Head of caudate nucleus (tissue), 42 donors: ENCODE measurements at regions not wholly inside any gene's neighbourhood (a gene's known extent, or its start where the extent isn't known, plus 50 kb on each side); places are given as distances from the start of the nearest gene placed in this dataset.

Experiments used
- DNase-seq, 42 donors: peaks; one replicate each; pipeline versions ENCODE4 v3.0.0 to v3.0.0-alpha.2; 2020 to 2021; ENCODE audit warnings: mixed read lengths in 7 of 42
- intact Hi-C: fragments of 100-400 bp; cut with DNase I; formaldehyde crosslinking; loops from one replicate; pipeline ENCODE4 v1.15.0; 2022

DNA sequence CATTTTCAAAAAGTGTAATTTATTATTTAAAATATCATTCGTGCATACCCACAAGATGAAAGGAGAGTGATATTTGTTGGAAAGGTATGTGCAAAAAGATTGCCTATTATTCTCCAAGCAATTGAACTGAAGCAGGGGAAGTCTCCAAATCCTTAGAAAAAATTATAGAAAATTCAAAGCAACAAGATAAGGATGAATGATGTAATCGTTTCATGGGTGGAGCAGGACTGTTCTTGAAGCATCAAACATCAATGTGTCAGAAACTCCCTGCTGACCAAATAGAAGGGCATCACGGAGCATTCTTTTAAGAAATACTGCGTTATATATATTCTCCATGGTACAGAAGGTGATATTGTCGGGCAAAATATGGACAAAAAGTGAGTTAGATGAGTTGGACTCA is 87.9 kb upstream of the SPAG17 start:
- intact Hi-C loops, result no loop called here
- no peak for DNase-seq

DNA sequence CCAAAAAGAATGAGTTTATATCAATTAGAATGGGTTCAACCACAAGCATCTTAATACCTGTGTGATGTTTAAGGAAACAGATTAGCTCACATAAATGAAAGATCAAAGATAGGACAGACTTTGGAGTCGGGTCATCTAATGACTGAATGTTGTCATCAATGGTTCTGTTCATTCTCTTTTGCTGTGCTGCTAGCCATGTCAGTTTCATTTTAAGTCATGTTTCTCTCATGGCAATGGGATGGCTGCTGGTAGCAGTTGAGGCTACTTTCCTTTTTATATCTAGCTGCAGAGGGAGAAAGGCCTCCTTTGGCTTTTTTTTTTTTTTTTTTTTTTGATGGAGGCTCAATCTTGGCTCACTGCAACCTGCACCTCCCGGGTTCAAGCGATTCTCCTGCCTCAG is 86.9 kb upstream of the SPAG17 start:
- intact Hi-C loops, result no loop called here
- DNase-seq, result no peak

DNA sequence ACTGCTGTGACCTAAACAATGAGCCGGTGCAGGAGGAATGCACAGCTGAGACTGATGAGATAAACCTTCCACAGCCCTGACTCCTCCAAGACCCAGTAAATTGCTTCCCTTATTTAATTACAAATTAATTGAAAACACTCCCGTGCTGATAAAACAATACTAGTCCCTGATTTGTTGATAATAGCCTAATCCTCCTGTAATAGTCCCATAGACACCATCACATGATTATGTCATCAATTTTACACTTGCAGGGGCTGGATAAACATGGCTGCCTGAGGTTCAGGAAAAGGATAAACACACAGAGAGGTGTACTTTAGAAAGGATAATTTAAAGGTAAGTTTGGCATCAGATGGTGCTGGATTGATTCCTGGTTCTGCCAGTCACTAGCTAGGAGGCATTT is 84.6 kb upstream of the SPAG17 start:
- intact Hi-C loops, result no loop called here

DNA sequence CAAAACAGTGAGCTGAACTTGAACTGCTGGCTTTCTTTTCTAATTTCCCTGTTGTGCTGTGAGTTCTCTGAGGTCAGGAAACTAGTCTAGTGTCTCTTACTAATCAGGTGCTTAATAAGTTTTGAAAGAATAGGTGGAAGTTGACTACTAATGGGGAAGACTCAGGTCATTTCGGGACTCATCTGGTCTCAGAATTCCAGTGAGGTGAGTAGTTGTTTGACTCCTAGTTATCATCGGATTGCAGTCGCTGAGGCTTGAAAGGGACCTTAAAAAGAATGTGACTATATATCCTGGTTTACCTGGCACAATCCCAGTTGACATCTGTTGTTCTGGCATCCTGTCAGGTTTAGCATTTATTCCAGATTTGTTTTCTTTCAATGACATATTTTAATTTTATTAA is 81.4 kb upstream of the SPAG17 start:
- intact Hi-C loops, result no loop called here
- DNase-seq, result no peak

More for the DNA sequence above, 84.6 kb upstream of the SPAG17 start:
- DNase-seq, result no peak

DNA sequence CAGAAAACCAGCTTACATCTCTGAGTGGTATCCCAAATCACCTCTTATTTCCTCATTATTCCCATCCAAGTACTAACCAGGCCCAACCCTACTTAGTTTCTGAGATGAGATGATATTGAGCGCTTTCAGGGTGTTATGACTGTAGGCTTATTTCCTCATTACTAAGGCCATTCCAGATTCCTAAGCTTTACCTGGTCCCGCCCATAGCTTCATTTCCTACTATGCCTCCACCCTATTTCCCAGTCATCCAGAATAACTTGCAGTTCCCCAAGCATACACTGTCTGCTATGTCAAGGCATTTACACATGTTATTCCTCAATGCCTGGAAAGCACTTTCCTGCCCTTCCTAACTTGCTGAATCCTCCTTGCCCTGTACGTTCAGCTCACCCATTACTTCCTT is 79.3 kb upstream of the SPAG17 start:
- no peak for DNase-seq
- intact Hi-C loops, result no loop called here

DNA sequence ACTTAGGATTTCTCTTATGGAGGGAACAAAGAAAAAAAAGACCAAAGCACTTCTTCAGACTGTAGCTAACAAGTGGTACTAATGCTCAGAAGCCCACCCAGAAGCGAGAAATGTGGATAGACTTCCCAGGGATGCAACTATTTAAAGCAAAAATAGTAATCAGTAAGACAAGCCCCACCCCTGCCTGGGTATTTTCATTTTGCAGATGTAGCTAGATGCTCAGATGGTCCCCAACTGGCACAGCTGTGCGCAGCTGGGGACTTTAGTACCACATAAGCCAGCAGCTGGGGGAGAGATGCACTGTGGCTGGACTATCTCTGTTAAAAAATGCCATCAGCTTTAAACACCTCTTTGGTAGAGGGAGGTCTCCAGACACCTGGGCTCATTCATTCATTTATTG is 77.8 kb upstream of the SPAG17 start:
- no peak for DNase-seq
- intact Hi-C loops, result no loop called here

DNA sequence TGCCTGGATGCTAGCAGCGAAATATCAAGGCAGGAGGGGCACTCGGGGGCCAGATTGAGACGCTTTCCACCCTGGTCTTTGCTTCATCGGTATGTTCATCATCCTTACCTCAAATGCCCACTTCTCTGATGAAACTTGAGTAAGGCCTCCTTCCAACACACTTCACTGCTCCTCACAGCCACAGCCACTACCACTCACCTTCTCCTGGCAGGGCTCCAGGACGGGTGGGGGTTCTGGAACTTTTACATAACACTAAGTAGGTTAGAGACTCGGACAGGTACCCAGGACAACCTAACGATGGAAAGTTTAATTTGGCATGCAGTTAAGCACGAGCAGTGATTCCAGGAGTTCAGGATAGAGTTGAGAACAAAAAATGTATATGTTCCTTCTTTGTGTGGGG is 73.9 kb upstream of the SPAG17 start:
- no peak for DNase-seq
- intact Hi-C loops, result no loop called here

DNA sequence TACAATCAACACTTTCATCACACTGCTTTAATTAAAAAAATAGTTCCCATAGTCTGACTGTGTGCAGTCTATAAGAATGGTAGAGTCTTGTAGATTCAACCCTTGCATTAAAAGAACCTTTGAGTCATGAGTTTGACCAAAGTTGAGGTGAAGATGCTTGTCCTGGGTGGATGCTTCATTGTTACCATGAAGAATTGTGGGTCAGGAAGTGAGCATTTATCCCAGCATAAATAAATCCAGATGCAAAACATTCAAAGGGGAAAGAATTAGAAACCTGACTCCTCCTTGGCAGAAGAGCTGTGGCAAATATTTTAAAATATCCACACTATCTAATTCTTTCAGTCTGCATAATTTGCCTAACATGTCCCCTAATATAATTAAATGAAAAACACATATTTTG is 72.9 kb upstream of the SPAG17 start:
- intact Hi-C loops, result no loop called here
- DNase-seq, result no peak

DNA sequence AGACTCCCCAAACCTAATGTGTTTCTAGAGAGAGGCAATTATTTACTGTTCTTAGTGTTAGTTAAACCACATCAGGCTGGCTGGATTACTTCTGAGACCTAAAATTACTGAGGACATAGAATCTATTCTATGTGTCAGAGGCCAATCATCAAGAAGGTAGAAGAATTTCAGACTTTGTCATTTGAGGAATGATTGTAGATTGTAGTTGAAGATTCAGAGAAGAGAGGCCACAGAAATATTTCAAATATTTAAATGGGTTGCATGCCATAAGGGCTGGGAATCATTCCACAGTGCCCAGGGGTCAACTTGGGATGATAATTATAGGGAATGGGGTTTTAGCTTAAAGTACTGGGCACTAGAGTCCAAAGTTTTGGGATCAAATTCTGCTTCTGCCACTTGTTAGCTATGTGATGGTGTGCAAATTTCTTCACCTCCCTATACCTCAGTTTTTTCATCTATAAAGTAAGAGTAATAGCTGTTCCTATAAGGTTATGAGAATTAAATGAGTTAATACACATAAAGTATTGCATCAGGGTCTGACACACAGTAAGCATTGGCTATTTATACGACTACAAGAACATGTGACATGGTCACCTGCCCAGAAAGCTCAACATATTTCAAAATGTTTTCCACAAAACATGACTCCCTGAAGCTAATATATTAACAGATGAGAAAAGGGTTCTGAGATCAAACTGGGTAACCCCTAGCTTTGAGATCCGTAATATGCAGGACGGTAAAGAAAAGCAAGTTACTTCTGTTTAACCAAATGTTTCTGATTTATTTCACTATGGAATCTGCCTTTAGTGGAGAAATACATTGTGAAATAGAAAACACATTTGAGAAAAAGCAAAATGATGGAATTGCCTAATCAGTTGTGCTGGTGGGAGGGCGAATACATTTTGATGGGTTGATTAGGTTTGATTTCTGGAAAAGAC is 69.7 kb upstream of the SPAG17 start:
- no peak for DNase-seq
- intact Hi-C loops, result no loop called here

DNA sequence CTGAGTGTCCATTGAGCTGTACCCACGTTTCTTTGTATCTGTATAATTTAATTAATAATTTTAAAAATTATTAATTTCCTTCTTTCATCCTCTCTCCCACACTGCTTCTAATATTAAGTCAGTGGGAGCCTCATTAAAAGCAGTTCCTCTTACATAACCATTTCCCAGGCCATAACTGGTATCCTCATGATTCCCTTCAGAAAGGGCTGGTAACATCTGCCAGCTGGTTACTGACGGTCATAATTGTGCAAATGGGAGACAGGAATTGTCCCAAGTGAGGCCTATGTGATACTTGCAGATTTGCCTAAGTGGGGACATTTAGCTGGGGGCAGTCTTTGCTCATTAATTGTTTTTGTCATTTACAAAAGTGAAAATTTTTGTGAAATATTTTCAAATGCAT is 69.0 kb upstream of the SPAG17 start:
- DNase-seq, result no peak
- intact Hi-C loops, result no loop called here

DNA sequence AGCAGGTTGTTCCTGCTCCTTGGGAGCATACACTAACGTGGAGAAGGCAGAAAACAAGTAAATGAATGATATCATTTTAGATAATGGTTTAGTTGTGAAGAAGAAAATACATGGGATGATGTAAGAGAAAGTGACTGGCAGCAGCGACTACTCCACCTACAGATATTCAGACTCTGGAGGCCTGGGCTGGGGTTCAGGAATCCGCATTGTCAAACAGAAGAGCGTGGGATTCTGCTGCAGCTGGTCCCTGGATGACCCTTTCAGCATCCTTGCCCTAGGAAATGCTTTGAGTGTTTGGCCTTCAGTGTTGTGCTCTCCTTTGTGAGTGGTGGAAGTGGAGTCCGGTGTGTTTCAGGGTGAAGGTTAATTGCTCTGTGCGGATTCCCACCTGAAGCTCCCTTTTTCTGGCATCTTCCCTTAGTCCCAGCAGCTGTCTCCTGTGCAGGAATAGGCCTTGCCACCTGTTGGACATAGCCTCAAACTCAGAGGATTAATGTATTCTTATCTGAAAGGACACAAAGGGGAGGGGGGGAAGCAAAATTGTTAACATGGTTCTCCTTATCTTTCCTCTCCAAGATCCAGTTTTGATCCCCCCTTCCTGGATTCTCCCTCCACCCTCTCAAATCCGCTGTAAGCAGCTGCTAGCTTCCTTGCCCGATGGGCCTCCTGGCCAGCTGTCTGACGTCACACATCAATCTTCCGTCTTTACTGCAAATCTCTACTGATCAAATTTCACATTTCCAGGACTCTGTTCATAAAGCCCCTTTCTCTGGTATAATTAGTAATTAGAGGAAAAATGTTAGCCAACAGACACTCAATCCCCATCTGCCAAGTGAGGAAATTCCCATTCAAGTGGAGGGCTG is 68.3 kb upstream of the SPAG17 start:
- DNase-seq, result peak in 2 of 42 donors; percentile 6 to 9
- intact Hi-C loops, result no loop called here

DNA sequence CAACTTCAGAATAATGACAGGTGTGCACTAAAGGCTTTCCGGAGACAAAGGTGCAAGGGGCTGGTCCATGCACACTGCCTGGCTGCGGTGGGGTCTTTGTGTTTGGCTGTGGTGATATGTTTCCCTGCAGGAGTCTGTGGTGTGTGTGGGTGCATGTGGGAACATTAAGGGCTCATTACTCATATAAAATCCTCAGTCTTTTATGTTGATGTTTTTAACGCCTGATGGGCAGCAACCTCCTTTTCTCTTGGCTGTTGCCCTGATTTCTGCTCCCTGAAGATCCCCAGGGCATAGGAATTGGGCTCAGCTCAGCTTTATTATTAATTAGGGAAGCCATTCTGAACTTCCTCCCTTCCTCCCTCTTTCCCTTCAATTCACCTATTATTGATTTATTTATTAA is 67.6 kb upstream of the SPAG17 start:
- intact Hi-C loops, result no loop called here
- DNase-seq, result no peak

DNA sequence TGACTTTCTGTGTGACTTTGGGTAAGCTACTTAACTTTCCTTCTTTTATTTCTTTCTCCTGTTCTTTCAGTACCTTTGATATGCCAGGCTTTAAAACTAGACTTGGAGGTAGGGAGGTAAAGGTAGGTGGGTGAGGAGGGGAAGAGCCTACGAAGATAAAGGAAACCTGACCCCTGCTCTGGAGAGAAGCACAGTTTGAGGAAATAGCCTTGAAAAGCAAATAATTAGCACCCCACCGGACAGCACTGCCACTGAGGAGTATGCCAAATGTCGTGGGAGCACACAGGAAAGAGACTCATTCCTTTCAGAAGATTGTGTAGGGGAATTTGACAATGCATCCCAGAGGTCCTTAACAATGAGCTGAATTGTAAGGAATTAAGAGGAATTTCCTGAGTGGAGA is 65.2 kb upstream of the SPAG17 start:
- intact Hi-C loops, result no loop called here
- DNase-seq, result no peak

DNA sequence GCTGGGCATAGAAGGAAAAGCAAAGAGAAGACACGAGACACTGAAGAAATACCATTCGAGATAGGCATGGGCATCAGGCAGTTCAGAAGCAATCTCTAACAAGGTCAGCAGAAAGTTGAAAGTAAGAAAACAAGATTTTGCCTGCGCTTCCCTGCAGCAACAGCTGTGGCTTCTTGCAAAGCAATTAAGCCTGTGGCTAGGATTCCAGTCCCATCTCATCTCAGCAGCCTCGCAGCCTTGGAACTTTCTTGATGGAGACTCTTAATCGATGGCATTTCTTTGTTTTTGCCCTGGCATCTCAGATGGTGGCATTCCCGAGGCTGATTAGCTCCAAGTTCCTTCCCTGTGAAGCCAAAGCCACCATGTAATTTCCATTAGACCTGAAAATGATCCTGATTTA is 64.6 kb upstream of the SPAG17 start:
- DNase-seq, result no peak
- intact Hi-C loops, result no loop called here

DNA sequence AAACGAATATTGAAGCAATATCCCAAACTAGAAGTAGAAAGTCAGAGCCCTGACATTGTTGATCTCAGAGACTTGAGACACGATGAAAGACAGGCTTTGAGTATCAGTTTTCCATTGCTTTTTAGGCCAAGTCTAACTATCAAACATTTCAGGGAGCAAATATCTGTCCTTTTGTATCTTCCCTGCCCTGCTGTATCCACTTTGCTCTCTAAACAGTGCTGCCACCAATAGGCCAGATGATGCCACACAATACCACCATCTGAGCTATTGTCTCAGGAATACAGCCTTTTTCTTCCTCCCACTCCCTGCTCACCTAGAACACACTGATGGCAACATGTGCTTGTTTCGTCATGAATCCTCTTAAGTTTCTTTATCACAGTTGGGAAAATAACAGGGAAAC is 62.6 kb upstream of the SPAG17 start:
- intact Hi-C loops, result no loop called here
- peak in 3 of 42 donors; percentile 24 to 52 (median 27) for DNase-seq

DNA sequence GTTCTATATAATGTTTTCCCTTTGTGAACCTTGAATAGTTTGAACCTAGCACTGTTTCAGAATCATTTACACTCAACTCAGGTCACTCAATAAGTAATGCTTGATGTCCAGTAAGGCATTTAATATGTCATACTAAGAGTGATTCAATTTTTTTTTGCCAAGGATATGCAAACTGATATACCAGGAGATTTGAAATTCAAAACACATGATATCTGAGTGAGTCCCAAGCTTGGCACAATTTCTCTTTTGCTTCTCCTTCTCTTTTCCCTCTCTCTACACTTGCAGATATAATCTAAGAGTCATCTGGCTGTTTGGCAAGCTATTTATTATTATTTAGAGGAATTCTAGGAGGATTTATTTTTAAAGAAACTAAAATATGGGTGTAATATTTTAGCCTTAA is 61.6 kb upstream of the SPAG17 start:
- intact Hi-C loops, result no loop called here

DNA sequence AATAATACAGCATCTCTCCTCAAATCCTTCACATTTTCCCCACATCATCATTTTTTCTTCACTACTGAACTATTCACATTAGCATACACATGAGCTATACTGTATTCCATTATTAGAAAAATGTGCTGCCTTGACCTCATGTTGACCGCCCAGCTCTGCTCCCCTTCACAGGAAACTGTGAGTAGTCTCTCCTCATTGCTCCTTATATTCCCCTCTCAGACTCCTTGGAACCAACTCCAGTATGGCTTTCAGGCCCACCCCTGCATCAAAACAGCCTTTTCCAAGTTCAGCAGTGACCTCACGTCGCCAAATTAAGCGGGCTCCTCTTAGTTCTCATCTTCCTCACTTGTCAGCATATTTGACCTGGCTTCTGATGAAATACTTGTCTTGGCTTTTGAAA is 59.2 kb upstream of the SPAG17 start:
- intact Hi-C loops, result no loop called here

More for the DNA sequence above, 61.6 kb upstream of the SPAG17 start:
- no peak for DNase-seq

DNA sequence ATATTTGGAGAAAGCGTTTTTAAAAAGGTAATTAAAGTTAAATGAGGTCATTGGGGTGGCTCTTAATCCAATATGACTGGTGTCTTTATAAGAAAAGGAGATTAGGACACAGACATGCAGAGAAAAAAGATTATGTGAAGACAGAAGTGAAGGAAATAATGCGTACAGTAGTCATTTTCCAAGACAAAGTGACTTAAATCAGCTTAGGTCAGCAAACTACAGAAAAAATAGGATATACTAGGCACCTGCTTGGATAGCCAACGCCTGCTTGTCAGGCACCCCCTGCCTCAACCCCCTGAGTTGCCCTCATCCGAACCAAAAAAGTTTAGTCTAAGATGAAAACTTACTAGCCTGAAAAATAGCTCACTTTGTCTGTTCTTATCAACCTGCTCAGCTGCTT is 58.2 kb upstream of the SPAG17 start:
- DNase-seq, result no peak
- intact Hi-C loops, result no loop called here

More for the DNA sequence above, 59.2 kb upstream of the SPAG17 start:
- no peak for DNase-seq
